Inferior parietal cortex (tissue), 1 donor: ENCODE measurements at regions not wholly inside any gene's neighbourhood (a gene's known extent, or its start where the extent isn't known, plus 50 kb on each side); places are given as distances from the start of the nearest gene placed in this dataset.
"Not testable (repeated sequence)": the region's sequence is repeated elsewhere in the genome, so short reads cannot be mapped to it uniquely, and the experiment has no call there.

ENCODE experiments used
- DNase-seq: peaks from one replicate; pipeline ENCODE4 v3.0.0-alpha.2; 2016; ENCODE audit errors: extremely low spot score

GRCh38 chr10:30531751-30532530, 97.6 kb downstream of the LYZL2 start:
- no peak for DNase-seq

GRCh38 chr10:30529373-30529998, 95.5 kb downstream of the MAP3K8 start:
- DNase-seq, result no peak

- DNase-seq, result no peak
Observed at GRCh38 chr10:30528429-30528786, 94.4 kb downstream of the MAP3K8 start.

GRCh38 chr10:30527623-30528428, 93.8 kb downstream of the MAP3K8 start:
- no peak for DNase-seq

- not testable (repeated sequence) for DNase-seq
Observed at GRCh38 chr10:30522661-30523078, 88.7 kb downstream of the MAP3K8 start.

- DNase-seq, result no peak
Observed at GRCh38 chr10:30518907-30519306, 84.9 kb downstream of the MAP3K8 start.
